ENCODE measurements at regions not wholly inside any gene's neighbourhood (a gene's known extent, or its start where the extent isn't known, plus 50 kb on each side); places are given as distances from the start of the nearest gene placed in this dataset.
A peak's percentile ranks its signal among the peaks of the same experiment; 100 is the strongest.
"Not testable (repeated sequence)": the region's sequence is repeated elsewhere in the genome, so short reads cannot be mapped to it uniquely, and the experiment has no call there.

GRCh38 chr4:98828801-98829200 lies 100.1 kb downstream of the EIF4E start:
- peak; percentile 25 for DNase-seq (ENCODE audit: low read depth)

- no peak for DNase-seq (ENCODE audit: low read depth)
Observed at GRCh38 chr4:98827661-98828060, 101.3 kb downstream of the EIF4E start.

DNA sequence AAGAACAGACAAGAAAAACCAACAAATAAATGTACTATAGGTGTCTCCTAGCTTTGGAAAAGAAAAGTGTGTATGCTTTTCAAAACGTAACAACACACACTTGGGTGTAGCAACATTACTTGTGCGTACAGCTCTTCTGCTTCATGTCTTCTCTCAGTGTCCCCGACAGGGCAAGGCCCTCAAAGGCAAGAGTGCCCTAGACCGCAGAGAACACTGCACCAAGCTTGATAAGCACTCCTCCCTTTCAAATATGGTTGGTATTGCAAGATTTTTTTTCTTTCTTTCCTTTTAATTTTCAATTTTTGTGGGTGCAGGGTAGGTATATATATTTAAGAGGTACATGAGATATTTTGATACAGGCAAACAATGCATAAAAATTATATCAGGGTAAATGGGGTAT lies 106.8 kb downstream of the EIF4E start:
- no peak for DNase-seq (ENCODE audit: low read depth)

GRCh38 chr4:98818116-98818515 lies 110.8 kb downstream of the EIF4E start:
- DNase-seq (ENCODE audit: low read depth): not testable (repeated sequence)

- no peak for DNase-seq (ENCODE audit: low read depth)
Observed at GRCh38 chr4:98816816-98817215, 112.1 kb downstream of the EIF4E start.

DNA sequence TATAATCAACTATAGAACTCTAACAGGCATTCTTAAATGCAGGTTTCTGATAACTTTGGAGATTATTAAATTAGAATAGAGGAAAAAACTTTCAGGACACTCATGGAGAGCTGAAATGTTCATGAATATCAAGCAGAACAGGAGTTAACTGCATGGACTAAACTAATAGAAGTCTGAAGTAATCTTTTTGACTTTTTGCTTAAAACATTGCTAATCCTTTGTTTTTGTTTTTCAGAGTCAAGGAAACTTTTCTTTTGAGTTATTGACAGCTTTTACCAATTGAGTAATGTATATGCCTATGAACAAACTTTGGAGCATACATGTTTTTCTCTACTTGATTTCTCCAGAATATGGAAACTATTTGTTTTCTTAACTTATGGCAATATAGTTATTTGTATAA lies 112.5 kb downstream of the EIF4E start:
- no peak for DNase-seq (ENCODE audit: low read depth)

- DNase-seq (ENCODE audit: low read depth): no peak
Observed at GRCh38 chr4:98804403-98804802, 124.5 kb downstream of the EIF4E start.

DNA sequence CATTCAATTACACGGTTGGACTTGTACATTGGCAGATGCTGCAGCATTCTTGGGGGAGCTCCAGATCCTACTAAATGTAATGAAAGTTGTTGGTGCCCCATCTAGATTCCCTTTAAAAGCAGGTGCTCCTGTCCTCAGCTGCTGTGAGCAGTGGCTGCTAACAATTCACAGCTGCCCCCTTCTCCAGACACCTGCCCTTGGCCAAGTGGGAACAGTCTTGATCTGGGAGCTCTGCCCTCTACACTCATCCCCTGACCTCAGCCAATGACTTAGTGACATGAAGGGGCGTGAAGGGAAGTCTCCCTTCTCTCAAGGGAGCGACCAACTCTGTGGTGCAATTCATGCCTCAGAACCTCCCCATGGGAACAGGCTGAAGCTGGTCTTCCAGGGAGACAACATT lies 125.7 kb downstream of the EIF4E start:
- no peak for DNase-seq (ENCODE audit: low read depth)

GRCh38 chr4:98802770-98803198 lies 126.1 kb downstream of the EIF4E start:
- DNase-seq (ENCODE audit: low read depth): peak; percentile 4

DNA sequence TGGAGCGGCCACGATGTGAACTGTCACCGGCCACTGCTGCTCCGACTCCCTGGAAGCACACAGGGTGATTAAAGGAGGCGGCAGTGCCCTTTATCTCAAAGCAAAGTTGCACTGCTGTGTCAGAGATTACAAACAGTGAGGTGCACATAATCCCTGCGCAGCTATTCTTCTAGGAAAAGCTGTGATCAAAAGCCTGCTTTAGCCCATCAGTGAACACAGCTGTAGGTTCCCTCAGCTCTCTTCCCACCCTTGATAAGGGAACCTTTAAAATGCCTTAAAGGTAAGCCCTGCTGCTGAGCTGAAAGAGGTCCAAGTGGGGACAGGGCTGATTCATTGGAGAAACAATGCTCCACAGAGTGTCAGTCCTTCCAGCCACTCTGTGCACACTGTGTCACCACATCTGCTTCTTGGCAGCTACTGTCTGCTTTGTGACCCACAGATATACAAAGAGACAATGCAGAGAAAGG lies 127.6 kb downstream of the EIF4E start:
- DNase-seq (ENCODE audit: low read depth): no peak

- DNase-seq (ENCODE audit: low read depth): no peak
Observed at GRCh38 chr4:98796991-98797390, 131.9 kb downstream of the EIF4E start.

DNA sequence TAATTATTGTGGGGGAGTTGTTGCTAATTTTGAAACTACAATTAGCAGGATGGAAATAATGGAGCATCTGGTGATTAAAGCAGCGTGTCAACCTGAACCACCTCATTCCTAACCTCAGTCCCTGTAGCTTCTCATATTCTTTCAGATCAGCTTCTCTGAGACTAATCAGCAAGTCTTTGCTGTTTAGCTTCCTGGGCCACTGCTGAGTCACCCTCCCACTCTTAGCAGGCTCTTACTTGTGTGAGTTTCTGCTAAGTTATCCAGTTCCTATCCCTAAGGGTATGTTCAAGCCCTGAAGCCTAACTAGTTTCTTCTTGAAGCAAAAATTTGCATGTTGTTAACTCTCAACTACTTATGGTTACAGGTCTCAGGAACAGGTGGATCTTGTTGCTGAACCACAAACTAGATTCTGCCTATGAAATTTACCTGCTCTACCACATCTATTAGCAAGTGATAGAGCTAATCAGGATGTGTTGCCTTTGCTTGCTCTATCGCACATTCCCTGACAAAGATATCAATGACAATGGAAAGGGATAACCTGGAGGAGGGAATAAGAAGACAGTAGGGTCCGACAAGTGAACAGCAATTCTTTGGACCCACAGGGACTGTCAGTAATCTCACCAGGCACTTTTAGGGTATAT lies 134.2 kb downstream of the EIF4E start:
- peak; percentile 44 for DNase-seq (ENCODE audit: low read depth)

DNA sequence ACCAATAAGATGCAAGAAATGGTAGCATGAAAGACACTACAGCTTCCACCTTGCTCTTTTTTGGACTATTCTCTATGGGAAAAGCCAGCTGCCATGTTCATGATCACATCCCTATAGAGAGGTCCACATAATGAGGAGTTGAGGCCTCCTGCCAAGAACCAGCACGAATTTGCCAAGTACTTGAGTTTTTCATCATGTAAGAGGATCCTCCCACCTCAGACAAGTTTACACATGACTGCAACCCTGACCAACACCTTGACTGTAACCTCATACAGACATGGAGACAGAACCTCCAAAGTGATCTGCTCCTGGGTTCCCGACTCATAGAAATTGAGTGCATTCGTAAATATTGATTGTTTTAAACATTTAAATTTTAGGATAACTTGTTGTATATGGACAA lies 135.2 kb upstream of the TSPAN5 start:
- DNase-seq (ENCODE audit: low read depth): no peak

- DNase-seq (ENCODE audit: low read depth): peak; percentile 43
Observed at GRCh38 chr4:98786866-98787265, 128.5 kb upstream of the TSPAN5 start.

DNA sequence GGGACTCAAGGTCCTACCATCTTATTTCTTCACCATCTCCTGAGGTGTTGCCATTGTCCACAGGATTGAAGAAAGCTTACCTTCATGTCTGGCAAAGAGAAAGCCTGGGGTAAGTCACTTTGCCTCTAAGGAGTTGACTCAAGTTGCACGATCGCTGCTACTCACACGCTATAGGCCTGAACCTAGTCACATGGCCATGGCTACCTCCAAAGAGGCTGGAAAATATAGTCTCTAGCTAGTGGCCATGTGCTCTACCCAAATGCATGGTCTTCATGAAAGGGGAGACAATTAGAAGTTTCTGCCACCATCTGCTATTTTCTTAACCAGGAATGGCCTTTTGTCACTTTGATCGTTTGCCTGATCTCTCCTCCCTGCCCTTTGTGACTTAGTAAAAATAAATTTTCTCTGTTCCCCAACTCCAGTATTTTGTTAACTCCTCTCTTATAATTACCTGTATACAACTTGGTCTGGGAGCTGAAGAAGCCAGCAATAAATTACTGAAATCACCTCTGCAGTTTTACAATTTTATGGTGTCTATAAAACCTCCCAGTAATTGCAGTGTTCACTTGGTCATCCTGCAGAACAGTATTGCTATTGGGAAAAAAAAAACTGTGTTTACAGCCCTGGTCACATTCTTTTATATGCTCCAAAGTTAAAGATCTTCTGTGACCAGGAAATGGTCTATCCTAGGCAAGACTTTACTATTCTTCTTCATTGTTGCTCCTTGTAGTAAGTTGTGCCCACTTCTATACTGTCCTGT lies 126.7 kb upstream of the TSPAN5 start:
- DNase-seq (ENCODE audit: low read depth): no peak

DNA sequence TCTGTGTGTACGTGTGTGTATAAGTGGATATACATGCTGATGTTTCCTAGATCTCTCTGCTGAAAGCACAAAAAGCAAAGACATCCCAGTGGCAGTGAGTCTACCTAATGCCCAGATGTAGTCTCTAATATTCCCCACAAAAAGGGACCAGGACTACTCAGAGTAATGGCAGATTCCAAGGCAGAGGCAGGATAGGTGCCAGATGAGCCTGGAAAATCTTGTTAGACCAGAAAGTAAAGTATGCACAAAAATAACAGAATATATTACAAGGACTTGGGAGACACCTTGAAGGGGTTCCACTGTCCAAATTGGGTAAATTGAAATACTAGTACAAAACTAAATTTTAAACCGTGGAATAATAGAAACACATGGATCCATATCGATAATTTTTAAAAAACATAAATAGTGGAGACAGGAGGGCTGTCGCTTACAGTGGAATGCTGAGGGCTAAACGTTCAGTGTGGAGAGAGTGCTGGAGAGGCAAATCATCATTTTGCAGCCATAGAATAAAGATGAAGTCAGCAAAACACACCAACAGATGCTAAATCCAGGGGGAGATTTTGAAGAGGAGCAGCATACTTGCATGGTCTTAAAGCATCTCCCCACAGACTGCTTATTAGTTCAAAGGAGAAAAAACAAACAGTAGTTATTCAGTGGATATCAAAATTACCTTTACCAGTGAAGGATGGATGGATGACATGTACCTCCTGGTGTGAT lies 123.4 kb upstream of the TSPAN5 start:
- no peak for DNase-seq (ENCODE audit: low read depth)

- DNase-seq (ENCODE audit: low read depth): no peak
Observed at GRCh38 chr4:98780926-98781325, 122.5 kb upstream of the TSPAN5 start.

GRCh38 chr4:98779088-98779487 lies 120.7 kb upstream of the TSPAN5 start:
- peak; percentile 25 for DNase-seq (ENCODE audit: low read depth)

DNA sequence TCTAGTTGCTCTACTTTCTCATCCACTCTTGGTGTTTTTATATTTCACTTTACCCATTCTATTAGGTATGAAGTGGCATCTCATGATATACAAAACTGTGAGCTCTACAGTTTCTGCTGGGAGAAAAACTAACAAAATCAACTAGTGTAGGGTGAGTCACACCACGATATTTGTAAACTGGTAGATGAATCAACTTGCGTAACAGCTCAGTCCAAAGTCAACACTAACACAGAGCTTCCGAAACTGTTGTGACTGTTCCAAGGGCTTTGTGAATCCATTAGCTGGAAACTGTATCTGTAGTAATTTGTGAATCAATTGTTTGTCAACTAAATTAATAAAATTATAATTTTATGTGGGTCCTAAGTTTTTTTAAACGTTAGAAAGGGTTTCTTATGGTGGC lies 119.8 kb upstream of the TSPAN5 start:
- DNase-seq (ENCODE audit: low read depth): peak; percentile 69

DNA sequence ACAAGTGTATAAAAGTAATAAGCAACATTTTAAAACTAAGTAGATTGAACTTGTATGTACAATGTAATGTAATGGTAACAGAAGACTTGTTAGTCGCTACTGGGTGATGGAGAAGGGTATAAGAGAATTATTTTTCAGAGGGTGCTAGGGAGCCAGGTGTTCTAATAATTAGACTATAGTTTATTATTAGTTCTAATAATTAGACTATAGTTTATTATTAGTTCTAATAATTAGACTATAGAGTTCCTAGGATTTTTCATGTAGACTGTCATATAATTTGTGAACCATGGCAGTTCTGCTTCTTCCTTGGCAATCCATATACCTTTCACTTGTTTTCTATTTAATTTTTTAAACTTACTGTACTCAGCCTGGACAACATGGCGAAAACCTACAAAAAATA lies 117.3 kb upstream of the TSPAN5 start:
- no peak for DNase-seq (ENCODE audit: low read depth)

- no peak for DNase-seq (ENCODE audit: low read depth)
Observed at GRCh38 chr4:98773638-98774037, 115.2 kb upstream of the TSPAN5 start.

- DNase-seq (ENCODE audit: low read depth): no peak
Observed at GRCh38 chr4:98771959-98772632, 113.7 kb upstream of the TSPAN5 start.
